ENCODE measurements at regions not wholly inside any gene's neighbourhood (a gene's known extent, or its start where the extent isn't known, plus 50 kb on each side); places are given as distances from the start of the nearest gene placed in this dataset.
"Not testable (repeated sequence)": the region's sequence is repeated elsewhere in the genome, so short reads cannot be mapped to it uniquely, and the experiment has no call there.

- DNase-seq = no peak
Observed at GRCh38 chr13:105740739-105741138, 794.7 kb downstream of the EFNB2 start.

DNA sequence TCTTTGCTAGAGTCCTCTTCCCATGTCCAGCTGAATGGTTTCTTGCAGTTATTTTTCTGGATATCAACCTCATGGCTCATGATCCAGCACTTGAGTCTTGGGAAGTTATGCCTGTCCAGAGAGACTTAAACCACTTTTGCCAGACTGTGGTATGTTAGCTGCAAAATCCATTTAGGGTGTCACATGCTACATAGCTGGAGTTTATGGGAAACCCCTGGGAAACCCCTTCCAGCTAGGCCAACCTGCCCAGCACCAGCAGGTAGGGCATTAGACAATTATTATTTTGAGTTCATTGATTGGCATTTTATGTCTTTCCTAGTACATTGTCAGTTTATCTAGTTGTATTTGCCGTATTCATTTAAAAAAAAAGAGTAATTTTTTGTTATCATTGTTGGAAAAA is 797.8 kb downstream of the EFNB2 start:
- DNase-seq = no peak

DNA sequence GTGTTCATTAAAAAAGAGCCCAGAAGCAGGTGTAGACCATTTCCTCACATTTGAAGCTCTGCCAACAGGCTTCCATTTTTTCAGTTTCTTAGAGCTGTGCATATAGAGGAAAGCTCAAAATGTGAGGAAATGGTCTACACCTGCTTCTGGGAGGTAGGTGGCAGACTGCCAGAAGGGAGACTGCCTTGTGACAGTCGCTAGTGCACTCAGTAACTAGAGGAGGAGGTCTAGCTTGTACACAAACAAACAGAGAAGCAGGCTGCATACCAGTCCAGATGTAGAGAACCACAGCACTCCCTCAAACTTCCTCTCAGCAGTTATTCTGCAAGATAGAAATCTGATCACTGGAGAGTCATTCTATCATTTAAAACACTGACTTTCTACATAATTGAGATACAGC is 800.2 kb downstream of the EFNB2 start:
- DNase-seq = peak; percentile 65

DNA sequence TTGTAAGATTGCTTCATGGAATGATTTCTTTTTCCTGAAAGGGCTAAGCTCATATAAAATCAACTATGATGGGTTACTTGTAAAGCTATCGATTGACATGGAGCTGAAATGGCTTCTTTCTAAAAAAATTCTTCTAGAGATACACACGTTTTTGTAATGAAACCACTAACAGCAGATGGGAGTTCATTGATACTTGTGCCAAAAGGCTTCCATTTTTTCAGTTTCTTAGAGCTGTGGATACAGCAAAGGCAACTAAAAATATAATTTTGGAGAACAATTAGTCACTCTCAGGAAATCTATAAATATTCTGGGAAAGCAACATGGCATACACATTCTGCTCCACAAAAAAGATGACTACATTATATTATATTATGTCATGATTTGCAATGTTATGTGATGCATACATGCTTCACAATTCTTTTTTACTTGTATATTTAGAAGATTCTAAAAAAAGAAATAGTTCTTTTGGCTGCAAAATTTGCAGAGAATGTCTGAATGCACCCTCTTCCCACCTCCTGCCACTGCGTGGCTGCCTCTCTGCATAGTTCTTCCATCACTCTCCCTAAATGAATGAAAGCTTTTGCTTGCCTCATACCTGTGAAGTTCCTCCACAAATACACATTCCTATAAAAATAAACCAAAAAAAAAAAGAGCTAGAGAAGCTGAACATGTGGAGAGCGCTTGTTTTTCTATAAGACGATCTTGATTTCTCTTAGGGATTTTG is 802.5 kb downstream of the EFNB2 start:
- DNase-seq = no peak

DNA sequence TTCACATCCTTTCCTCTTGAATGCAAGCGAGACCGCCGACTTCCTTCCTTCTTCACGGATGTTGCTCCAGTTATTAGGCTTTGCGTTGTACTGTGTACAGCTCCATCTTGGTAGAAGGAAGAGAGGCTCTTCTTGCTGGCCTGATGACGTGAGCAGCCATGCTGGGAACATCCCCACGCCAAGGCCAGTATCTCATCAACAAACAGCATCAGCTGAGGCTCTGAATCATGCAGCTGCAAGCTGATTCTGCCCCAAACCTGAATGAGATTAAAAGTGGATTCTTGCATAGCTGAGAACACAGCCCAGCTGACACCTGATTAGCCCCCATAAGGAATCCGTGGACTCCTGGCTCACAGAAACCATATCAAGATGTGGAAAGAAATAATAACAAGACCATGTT is 809.6 kb downstream of the EFNB2 start:
- DNase-seq = no peak

- DNase-seq = no peak
Observed at GRCh38 chr13:105721016-105721415, 814.4 kb downstream of the EFNB2 start.

DNA sequence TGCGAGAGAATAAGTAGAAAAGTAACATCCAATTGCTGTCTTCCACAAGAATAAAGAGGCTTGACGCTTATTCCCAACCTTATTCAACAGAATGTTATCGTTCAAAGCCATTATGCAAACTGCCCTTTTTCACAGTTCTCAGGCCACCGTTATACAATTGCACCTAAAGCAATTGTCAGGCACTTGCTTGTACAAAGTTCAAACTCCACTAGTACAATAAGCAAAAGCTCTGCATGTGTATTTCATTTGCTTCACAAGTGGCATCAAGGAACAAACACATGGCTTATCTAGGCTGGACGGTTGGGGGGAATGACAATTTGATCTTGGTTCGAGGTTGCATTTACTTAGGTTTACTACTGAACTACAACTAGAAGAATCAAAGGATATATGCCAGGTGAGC is 815.6 kb downstream of the EFNB2 start:
- no peak for DNase-seq

- no peak for DNase-seq
Observed at GRCh38 chr13:105709181-105709580, 826.3 kb downstream of the EFNB2 start.

- DNase-seq = no peak
Observed at GRCh38 chr13:105703843-105704242, 831.6 kb downstream of the EFNB2 start.

- DNase-seq = no peak
Observed at GRCh38 chr13:105702441-105702840, 833.0 kb downstream of the EFNB2 start.

- DNase-seq = no peak
Observed at GRCh38 chr13:105692769-105693168, 842.7 kb downstream of the EFNB2 start.

- DNase-seq = no peak
Observed at GRCh38 chr13:105684216-105684615, 851.2 kb downstream of the EFNB2 start.

DNA sequence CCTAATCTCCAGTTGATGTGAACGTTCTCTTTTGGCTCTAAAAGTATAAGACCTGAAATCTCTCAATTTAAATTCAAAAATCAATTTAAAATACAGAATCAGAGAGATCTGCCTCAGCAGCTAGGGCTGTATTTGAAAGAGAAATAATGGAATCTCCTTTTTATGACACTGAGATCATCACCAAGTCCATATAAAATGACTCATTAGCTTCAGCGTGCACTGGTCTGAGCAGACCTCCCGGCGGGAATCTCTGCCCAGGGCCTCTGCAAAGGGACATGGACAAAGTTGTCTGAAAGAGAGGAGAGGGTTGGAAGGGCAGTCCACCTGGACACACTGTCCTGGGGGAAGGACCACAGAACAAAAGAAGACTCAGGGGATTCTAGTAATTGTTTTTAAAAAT is 855.6 kb downstream of the EFNB2 start:
- DNase-seq = no peak

GRCh38 chr13:105678072-105678471 is 857.4 kb downstream of the EFNB2 start:
- no peak for DNase-seq

DNA sequence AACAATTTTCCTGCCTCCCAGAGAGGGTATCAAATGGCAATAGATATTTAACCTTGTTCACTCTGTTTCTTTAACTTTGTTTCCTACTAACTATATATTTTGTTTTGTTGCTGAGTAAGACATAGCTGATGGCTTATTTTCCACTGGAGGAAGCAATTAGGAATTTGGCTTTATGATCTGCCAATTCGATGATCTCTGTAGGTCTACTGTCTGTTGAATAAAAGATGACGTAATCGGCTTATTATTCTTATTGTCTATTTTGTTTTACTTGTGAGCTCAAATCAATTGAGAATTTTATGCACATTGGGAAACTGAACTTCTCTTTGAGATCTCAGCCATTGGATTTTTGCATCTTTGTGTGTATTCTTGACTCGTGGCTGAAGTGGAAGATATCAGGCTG is 862.6 kb downstream of the EFNB2 start:
- no peak for DNase-seq

GRCh38 chr13:105671131-105671530 is 864.3 kb downstream of the EFNB2 start:
- DNase-seq = not testable (repeated sequence)

- no peak for DNase-seq
Observed at GRCh38 chr13:105670179-105670990, 865.1 kb downstream of the EFNB2 start.

DNA sequence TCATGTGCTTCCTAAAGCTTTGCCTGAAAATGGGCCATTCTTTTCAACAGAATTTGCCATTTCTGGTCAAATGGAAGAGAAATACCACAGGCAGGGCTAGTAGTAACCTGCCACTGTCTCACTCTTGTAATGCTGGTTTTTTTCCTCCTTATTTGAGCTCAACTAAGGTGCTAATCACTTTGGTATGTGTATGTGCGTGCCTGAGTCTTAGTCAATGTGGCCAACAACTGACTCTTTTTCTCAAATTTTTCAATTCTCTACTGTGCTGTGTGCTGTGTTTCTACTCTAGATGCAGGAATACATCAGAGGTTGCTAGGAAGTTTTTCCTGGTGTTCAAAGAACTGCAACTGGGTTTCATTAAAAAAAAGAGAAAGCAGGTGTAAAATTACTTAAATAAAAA is 870.2 kb downstream of the EFNB2 start:
- DNase-seq = no peak

DNA sequence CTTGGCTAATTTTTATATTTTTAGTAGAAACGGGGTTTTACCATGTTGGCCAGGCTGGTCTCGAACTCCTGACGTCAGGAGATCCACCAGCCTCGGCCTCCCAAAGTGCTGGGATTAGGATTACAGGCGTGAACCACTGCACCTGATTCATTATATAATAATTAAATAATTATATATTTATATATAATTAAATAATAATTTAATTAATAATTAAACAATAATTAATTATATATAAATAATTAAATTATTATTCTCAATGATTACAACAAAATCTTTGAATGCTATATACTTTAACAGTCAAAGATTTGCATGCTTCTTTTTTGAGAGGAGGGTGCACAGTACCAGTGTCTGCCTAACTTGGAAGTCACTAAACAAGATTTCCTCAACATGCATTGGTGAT is 872.3 kb downstream of the EFNB2 start:
- no peak for DNase-seq

DNA sequence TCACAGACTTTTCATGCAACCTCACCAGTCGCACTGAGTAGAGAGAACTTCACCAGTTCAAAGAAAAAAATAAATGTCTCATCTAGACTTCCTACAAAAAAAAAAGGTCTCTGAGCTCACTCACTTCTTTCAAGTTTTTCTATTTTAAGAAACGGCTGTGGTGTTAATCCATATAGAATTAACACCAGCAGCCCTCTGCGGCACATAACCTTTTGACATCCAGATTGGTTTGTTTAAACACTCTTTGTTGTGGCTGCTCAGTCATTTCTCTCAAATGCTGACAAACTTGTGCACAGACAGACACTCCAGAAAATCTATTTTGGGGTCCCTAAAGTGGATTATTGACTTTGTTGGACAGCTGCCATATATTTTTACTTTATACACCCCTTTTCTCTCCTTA is 874.9 kb downstream of the EFNB2 start:
- DNase-seq = no peak

DNA sequence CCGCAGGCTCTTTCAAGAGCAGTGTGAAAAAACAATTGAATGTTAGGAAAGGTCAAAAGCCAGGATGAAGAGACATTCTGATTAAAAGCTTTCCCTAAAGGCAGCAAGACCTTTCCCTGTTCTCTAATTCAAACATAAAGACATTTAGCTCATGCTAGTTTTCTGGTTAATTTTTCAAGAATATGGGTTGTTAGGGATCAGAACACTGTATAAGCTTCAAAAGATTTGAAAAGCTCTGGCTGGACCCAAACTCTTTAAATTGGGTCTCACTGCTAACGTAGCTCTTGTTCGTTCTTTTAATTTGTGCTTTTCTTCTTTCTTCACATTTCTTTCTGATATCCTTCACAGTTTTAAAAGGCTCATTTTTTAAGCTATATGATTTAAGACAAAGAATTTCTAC is 877.0 kb downstream of the EFNB2 start:
- no peak for DNase-seq

GRCh38 chr13:105655046-105655445 is 880.4 kb downstream of the EFNB2 start:
- no peak for DNase-seq

- DNase-seq = no peak
Observed at GRCh38 chr13:105643966-105644365, 891.5 kb downstream of the EFNB2 start.

DNA sequence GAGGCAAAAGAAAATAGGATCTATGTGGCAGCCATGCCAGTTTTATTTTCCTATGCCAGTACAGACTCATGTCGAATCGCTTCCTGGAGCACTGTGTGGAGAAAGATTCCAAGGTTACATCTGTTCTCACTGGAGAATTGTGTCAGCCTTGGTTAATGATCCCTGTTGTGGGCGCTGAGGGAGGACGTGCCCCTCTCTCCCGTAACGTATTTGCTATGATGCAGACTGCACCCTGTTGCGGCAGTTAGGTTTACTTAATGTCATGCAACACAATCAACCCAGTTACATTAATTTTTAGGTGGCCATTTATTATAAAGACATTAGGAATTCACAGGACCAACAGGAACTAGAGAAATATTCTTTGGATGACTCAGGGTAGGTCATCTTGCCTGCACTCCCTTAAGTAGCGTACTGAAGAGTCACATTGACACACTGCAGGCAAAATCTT is 892.9 kb downstream of the EFNB2 start:
- DNase-seq = no peak

DNA sequence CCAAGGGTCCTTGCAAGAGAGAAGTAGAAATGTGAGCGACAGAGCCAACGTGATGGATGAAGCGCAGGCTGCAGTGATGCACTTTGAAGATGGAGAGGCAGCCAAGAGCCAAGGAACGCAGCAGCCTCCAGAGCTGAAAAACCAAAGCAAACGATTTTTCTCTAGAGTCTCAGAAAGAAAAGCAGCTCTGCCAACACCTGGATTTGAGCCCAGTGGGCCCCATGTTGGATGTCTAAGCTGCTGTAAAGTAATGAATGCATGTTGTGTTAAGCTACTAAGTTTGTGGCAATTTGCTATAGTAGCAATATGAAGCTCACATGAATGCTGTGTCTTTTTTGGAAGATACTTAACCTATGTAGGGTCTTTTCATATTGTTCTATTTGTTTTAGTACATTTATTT is 894.3 kb downstream of the EFNB2 start:
- no peak for DNase-seq

Measured in NCI-H345 (cell line).